ENCODE measurements at regions not wholly inside any gene's neighbourhood (a gene's known extent, or its start where the extent isn't known, plus 50 kb on each side); places are given as distances from the start of the nearest gene placed in this dataset.

DNA sequence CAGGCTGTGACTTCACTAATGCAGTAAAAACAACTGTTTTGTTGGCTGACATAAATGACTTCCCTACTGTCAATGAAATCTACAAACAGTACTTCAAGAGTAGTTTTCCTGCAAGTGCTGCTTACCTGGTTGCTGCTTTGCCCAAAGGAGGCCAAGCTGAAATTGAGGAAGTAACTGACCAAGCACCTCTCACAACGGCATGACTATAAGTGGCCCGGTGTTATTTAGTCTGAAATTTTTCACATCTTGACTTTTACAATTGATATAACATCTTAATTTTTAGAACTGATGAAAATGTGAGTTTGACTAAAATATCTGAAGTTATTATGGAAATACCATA, 274.9 kb upstream of the NR5A2 start:
- TF ChIP-seq, protein P1, sequence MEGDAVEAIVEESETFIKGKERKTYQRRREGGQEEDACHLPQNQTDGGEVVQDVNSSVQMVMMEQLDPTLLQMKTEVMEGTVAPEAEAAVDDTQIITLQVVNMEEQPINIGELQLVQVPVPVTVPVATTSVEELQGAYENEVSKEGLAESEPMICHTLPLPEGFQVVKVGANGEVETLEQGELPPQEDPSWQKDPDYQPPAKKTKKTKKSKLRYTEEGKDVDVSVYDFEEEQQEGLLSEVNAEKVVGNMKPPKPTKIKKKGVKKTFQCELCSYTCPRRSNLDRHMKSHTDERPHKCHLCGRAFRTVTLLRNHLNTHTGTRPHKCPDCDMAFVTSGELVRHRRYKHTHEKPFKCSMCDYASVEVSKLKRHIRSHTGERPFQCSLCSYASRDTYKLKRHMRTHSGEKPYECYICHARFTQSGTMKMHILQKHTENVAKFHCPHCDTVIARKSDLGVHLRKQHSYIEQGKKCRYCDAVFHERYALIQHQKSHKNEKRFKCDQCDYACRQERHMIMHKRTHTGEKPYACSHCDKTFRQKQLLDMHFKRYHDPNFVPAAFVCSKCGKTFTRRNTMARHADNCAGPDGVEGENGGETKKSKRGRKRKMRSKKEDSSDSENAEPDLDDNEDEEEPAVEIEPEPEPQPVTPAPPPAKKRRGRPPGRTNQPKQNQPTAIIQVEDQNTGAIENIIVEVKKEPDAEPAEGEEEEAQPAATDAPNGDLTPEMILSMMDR (IDR thresholded peaks at IDR 0.05): no peak
- TF ChIP-seq POLR2A (IDR thresholded peaks at IDR 0.05): no peak
